NCI-H446 (cell line): ENCODE measurements at regions not wholly inside any gene's neighbourhood (a gene's known extent, or its start where the extent isn't known, plus 50 kb on each side); places are given as distances from the start of the nearest gene placed in this dataset.
"Not testable (repeated sequence)": the region's sequence is repeated elsewhere in the genome, so short reads cannot be mapped to it uniquely, and the experiment has no call there.

Experiments
- DNase-seq, 2 experiments: peaks; one replicate each; lab custom pipeline; 2025; lab: John Stamatoyannopoulos, UW

GRCh38 chr4:187128222-187128621, 404.6 kb upstream of the FAT1 start:
- no peak for DNase-seq

GRCh38 chr4:187128976-187129375, 405.3 kb upstream of the FAT1 start:
- no peak for DNase-seq

- DNase-seq = not testable (repeated sequence)
Measured at GRCh38 chr4:187131826-187132225, 408.2 kb upstream of the FAT1 start.

GRCh38 chr4:187135878-187136277, 412.2 kb upstream of the FAT1 start:
- no peak for DNase-seq

GRCh38 chr4:187139141-187139540, 415.5 kb upstream of the FAT1 start:
- no peak for DNase-seq

- no peak for DNase-seq
Measured at GRCh38 chr4:187141101-187141500, 417.4 kb upstream of the FAT1 start.

- DNase-seq = no peak
Measured at GRCh38 chr4:187149229-187149945, 425.7 kb upstream of the FAT1 start.

- no peak for DNase-seq
Measured at GRCh38 chr4:187157380-187157958, 433.8 kb upstream of the FAT1 start.

GRCh38 chr4:187158003-187158402, 434.3 kb upstream of the FAT1 start:
- no peak for DNase-seq

- DNase-seq = no peak
Measured at GRCh38 chr4:187160486-187160885, 436.8 kb upstream of the FAT1 start.

- DNase-seq = no peak
Measured at GRCh38 chr4:187166886-187167512, 443.3 kb upstream of the FAT1 start.

- DNase-seq = no peak
Measured at GRCh38 chr4:187171706-187172339, 448.2 kb upstream of the FAT1 start.

GRCh38 chr4:187172340-187172761, 448.7 kb upstream of the FAT1 start:
- no peak for DNase-seq

- DNase-seq = no peak
Measured at GRCh38 chr4:187174749-187175148, 451.1 kb upstream of the FAT1 start.

- DNase-seq = no peak
Measured at GRCh38 chr4:187175197-187175596, 451.5 kb upstream of the FAT1 start.

GRCh38 chr4:187176261-187176910, 452.7 kb upstream of the FAT1 start:
- DNase-seq = no peak

- no peak for DNase-seq
Measured at GRCh38 chr4:187178084-187178483, 454.4 kb upstream of the FAT1 start.

- no peak for DNase-seq
Measured at GRCh38 chr4:187178587-187178986, 454.9 kb upstream of the FAT1 start.

- no peak for DNase-seq
Measured at GRCh38 chr4:187179086-187180058, 455.7 kb upstream of the FAT1 start.

GRCh38 chr4:187181054-187181453, 457.4 kb upstream of the FAT1 start:
- DNase-seq = no peak

GRCh38 chr4:187183346-187183745, 459.7 kb upstream of the FAT1 start:
- no peak for DNase-seq
